ENCODE measurements at regions not wholly inside any gene's neighbourhood (a gene's known extent, or its start where the extent isn't known, plus 50 kb on each side); places are given as distances from the start of the nearest gene placed in this dataset.

- TF ChIP-seq, protein P1, sequence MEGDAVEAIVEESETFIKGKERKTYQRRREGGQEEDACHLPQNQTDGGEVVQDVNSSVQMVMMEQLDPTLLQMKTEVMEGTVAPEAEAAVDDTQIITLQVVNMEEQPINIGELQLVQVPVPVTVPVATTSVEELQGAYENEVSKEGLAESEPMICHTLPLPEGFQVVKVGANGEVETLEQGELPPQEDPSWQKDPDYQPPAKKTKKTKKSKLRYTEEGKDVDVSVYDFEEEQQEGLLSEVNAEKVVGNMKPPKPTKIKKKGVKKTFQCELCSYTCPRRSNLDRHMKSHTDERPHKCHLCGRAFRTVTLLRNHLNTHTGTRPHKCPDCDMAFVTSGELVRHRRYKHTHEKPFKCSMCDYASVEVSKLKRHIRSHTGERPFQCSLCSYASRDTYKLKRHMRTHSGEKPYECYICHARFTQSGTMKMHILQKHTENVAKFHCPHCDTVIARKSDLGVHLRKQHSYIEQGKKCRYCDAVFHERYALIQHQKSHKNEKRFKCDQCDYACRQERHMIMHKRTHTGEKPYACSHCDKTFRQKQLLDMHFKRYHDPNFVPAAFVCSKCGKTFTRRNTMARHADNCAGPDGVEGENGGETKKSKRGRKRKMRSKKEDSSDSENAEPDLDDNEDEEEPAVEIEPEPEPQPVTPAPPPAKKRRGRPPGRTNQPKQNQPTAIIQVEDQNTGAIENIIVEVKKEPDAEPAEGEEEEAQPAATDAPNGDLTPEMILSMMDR (IDR thresholded peaks at IDR 0.05) = no peak
- TF ChIP-seq POLR2A (IDR thresholded peaks at IDR 0.05) = no peak
Observed at GRCh38 chr10:118926903-118927302, 102.6 kb upstream of the NANOS1 start.

All from adrenal gland (tissue), 5 donors.